HCT116 (cell line): ENCODE measurements at regions not wholly inside any gene's neighbourhood (a gene's known extent, or its start where the extent isn't known, plus 50 kb on each side); places are given as distances from the start of the nearest gene placed in this dataset.

Experiments used
- ATAC-seq: fragments of 200-7000 bp; cut with Tn5 transposase; 2 replicates; pipeline ENCODE4 v1.9.1; 2020; ENCODE audit warnings: mild to moderate bottlenecking, moderate library complexity
- BruUV-seq: library from RNA; stranded (reverse); fragments of 400-500 nt; replicated peaks from 2 replicates; lab custom pipeline; 2021; lab: Mats Ljungman, UMichigan
- CTCF ChIA-PET: fragments of 300-600 bp; sonication (Branson Sonifier 250); formaldehyde crosslinking; loops from one replicate; lab custom pipeline; 2021; ENCODE audit warnings: antibody characterized with exemption; lab: Charles Lee
- POLR2A ChIA-PET: fragments of 300-600, 350-600 bp; sonication (Branson Sonifier 250); formaldehyde crosslinking; loops from one replicate; lab custom pipeline; 2021; ENCODE audit warnings: antibody characterized with exemption; lab: Charles Lee
- RAD21 ChIA-PET, 2 experiments: fragments of 300-600 bp; sonication (Branson Sonifier 250); formaldehyde crosslinking; loops; one replicate each; lab custom pipeline; 2023; ENCODE audit warnings: low total read pairs in 2 of 2; ENCODE audit not compliant: uncharacterized antibody in 2 of 2, unreplicated experiment in 2 of 2, low non-redundant PET in 1 of 2; lab: Charles Lee
- DNase-seq: peaks from one replicate; pipeline ENCODE4 v3.0.0-alpha.2; 2010; ENCODE audit warnings: low read depth, low spot score
- H2AFZ ChIP-seq: fragments of 200-600 bp; shearing (Covaris generic), sonication (generic); 2 replicates; pipeline ENCODE4 v1.6.1; 2017; ENCODE audit warnings: low read depth, mixed run types, mixed read lengths, antibody characterized with exemption, low read length; ENCODE audit not compliant: poor library complexity, severe bottlenecking
- H3K27ac ChIP-seq: 2 replicates; pipeline ENCODE4 v1.5.1; 2012; ENCODE audit warnings: low read depth, low read length
- H3K27me3 ChIP-seq: fragments of 200-600 bp; sonication (generic); 2 replicates; pipeline ENCODE4 v1.6.1; 2016; ENCODE audit warnings: mixed run types, low read length, mixed read lengths; ENCODE audit not compliant: insufficient read depth
- H3K36me3 ChIP-seq, 2 experiments: fragments of 200-500 bp in 1 of 2; fragments of 200-600 bp in 1 of 2; sonication (Bioruptor generic) in 1 of 2; sonication (generic) in 1 of 2; 2 replicates each; pipeline versions ENCODE4 v1.5.1 to v1.6.1; 2014 to 2016; ENCODE audit warnings: low read length in 2 of 2, inconsistent platforms in 1 of 2, mixed read lengths in 1 of 2, mixed run types in 1 of 2; ENCODE audit not compliant: insufficient read depth in 2 of 2, control insufficient read depth in 1 of 2
- H3K4me1 ChIP-seq, 2 experiments: fragments of 200-600 bp in 1 of 2; sonication (generic) in 1 of 2; 2 replicates each; pipeline versions ENCODE4 v1.5.1 to v1.6.1; 2012 to 2017; ENCODE audit warnings: low read length in 2 of 2, inconsistent platforms in 1 of 2, mild to moderate bottlenecking in 1 of 2, mixed read lengths in 1 of 2, mixed run types in 1 of 2, moderate library complexity in 1 of 2; ENCODE audit not compliant: insufficient read depth in 2 of 2, control insufficient read depth in 1 of 2
- H3K4me2 ChIP-seq: fragments of 200-600 bp; sonication (generic); 2 replicates; pipeline ENCODE4 v1.6.1; 2017; ENCODE audit warnings: mixed run types, low read length, mixed read lengths
- H3K4me3 ChIP-seq, 2 experiments: fragments of 200-600 bp in 1 of 2; sonication (generic) in 1 of 2; replicated peaks in 1 of 2; 2 replicates each; pipeline ENCODE4 v1.5.1; 2011 to 2016; ENCODE audit warnings: low read length in 2 of 2, control low read depth in 1 of 2, low read depth in 1 of 2, mild to moderate bottlenecking in 1 of 2, mixed read lengths in 1 of 2, mixed run types in 1 of 2
- H3K79me2 ChIP-seq: fragments of 200-600 bp; sonication (generic); 2 replicates; pipeline ENCODE4 v1.6.1; 2017; ENCODE audit warnings: mild to moderate bottlenecking, mixed run types, low read length, moderate library complexity, mixed read lengths; ENCODE audit not compliant: insufficient read depth
- H3K9ac ChIP-seq: fragments of 200-600 bp; sonication (generic); 2 replicates; pipeline ENCODE4 v1.6.1; 2016; ENCODE audit warnings: low read length, mixed read lengths
- H3K9me2 ChIP-seq: fragments of 200-600 bp; sonication (generic), shearing (Covaris generic); 2 replicates; pipeline ENCODE4 v1.6.1; 2017; ENCODE audit warnings: mixed run types, mild to moderate bottlenecking, moderate library complexity; ENCODE audit not compliant: insufficient read depth
- H3K9me3 ChIP-seq, 2 experiments: fragments of 200-500 bp in 1 of 2; fragments of 200-600 bp in 1 of 2; sonication (Bioruptor generic) in 1 of 2; sonication (generic) in 1 of 2; 2 replicates each; pipeline ENCODE4 v1.6.1; 2014 to 2017; ENCODE audit warnings: low read length in 2 of 2, mixed read lengths in 2 of 2, inconsistent platforms in 1 of 2, low read depth in 1 of 2, mild to moderate bottlenecking in 1 of 2, mixed run types in 1 of 2, moderate library complexity in 1 of 2; ENCODE audit not compliant: control insufficient read depth in 1 of 2, insufficient read depth in 1 of 2
- H4K20me1 ChIP-seq: fragments of 200-600 bp; sonication (generic), shearing (Covaris generic); 2 replicates; pipeline ENCODE4 v1.6.1; 2017; ENCODE audit warnings: mixed run types, mild to moderate bottlenecking, moderate library complexity; ENCODE audit not compliant: insufficient read depth
- CEBPB ChIP-seq: IDR thresholded peaks from 2 replicates; pipeline ENCODE4 v1.6.1; 2012; ENCODE audit warnings: low read depth
- CTCF ChIP-seq, 3 experiments: fragments of 200-600 bp in 1 of 3; sonication (generic) in 1 of 3; IDR thresholded peaks in 2 of 3; conservative IDR thresholded peaks in 1 of 3; 2 replicates each; pipeline ENCODE4 v1.5.1; 2012 to 2017; ENCODE audit warnings: low read depth in 2 of 3, low read length in 2 of 3, antibody characterized with exemption in 1 of 3, borderline replicate concordance in 1 of 3, control low read depth in 1 of 3, mild to moderate bottlenecking in 1 of 3, mixed read lengths in 1 of 3, mixed run types in 1 of 3, moderate library complexity in 1 of 3; ENCODE audit not compliant: insufficient read depth in 1 of 3
- EGR1 ChIP-seq: IDR thresholded peaks from 2 replicates; pipeline ENCODE4 v1.6.1; 2012; ENCODE audit warnings: low read depth
- ELF1 ChIP-seq: IDR thresholded peaks from 2 replicates; pipeline ENCODE4 v1.6.1; 2012; ENCODE audit warnings: low read depth, borderline replicate concordance
- EZH2 ChIP-seq: fragments of 200-600 bp; sonication (generic); IDR thresholded peaks from 2 replicates; pipeline ENCODE4 v1.6.1; 2017; ENCODE audit warnings: antibody characterized with exemption, mixed run types
- EZH2phosphoT487 ChIP-seq: fragments of 200-600 bp; IDR thresholded peaks from 2 replicates; pipeline ENCODE4 v1.6.1; 2018; ENCODE audit warnings: antibody characterized with exemption, borderline replicate concordance
- FOSL1 ChIP-seq: IDR thresholded peaks from 2 replicates; pipeline ENCODE4 v1.6.1; 2012; ENCODE audit warnings: low read depth
- JUND ChIP-seq: IDR thresholded peaks from 2 replicates; pipeline ENCODE4 v1.6.1; 2012
- MAX ChIP-seq: IDR thresholded peaks from 2 replicates; pipeline ENCODE4 v1.6.1; 2012
- POLR2A ChIP-seq: IDR thresholded peaks from 2 replicates; pipeline ENCODE4 v1.7.0; 2011; ENCODE audit warnings: borderline replicate concordance; ENCODE audit not compliant: insufficient read depth, insufficient read length; ENCODE audit errors: extremely low read depth
- RAD21 ChIP-seq: IDR thresholded peaks from 2 replicates; pipeline ENCODE4 v1.6.1; 2012; ENCODE audit warnings: low read depth, mild to moderate bottlenecking
- SIN3A ChIP-seq: IDR thresholded peaks from 2 replicates; pipeline ENCODE4 v1.6.1; 2012; ENCODE audit warnings: low read depth
- SP1 ChIP-seq: IDR thresholded peaks from 2 replicates; pipeline ENCODE4 v1.6.1; 2012; ENCODE audit warnings: low read depth
- SRF ChIP-seq: IDR thresholded peaks from 2 replicates; pipeline ENCODE4 v1.6.1; 2012; ENCODE audit warnings: low read depth
- YY1 ChIP-seq: IDR thresholded peaks from 2 replicates; pipeline ENCODE4 v1.6.1; 2011; ENCODE audit warnings: low read length, low read depth, moderate library complexity, mild to moderate bottlenecking; ENCODE audit not compliant: insufficient replicate concordance; ENCODE audit errors: extremely low read depth
- ZBTB33 ChIP-seq: IDR thresholded peaks from 2 replicates; pipeline ENCODE4 v1.6.1; 2011; ENCODE audit warnings: mild to moderate bottlenecking, low read length, moderate library complexity; ENCODE audit not compliant: insufficient replicate concordance; ENCODE audit errors: extremely low read depth
- intact Hi-C: fragments of 100-400 bp; cut with micrococcal nuclease; formaldehyde crosslinking; loops from 2 replicates; pipeline ENCODE4 v1.10.0; 2022
- TF ChIP-seq, protein P1 (sequence below): IDR thresholded peaks from 2 replicates; pipeline ENCODE4 v1.6.1; 2012

- no TSS peak for BruUV-seq
- Histone ChIP-seq H3K4me3 (no peak overlapping the region), H3K27me3 (peaks cover 26% of the 10 kb centered on the region), H2AFZ (no peak overlapping the region), H3K27ac (no peak overlapping the region), H3K79me2 (no peaks in the 10 kb centered on the region), H3K36me3 (no peaks in the 10 kb centered on the region)
- DNase-seq, result no peak
- CTCF ChIA-PET, result no interaction called here
- TF ChIP-seq SRF, result no peak
- TF ChIP-seq YY1, result no peak
- no peak for TF ChIP-seq EGR1
- TF ChIP-seq ELF1, result no peak
- TF ChIP-seq MAX, result no peak
- TF ChIP-seq, protein P1, sequence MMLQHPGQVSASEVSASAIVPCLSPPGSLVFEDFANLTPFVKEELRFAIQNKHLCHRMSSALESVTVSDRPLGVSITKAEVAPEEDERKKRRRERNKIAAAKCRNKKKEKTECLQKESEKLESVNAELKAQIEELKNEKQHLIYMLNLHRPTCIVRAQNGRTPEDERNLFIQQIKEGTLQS, result no peak
- TF ChIP-seq, all 23 proteins: peak for 0
- Histone ChIP-seq H3K9me3 (no peaks in the 10 kb centered on the region), H4K20me1 (no peaks in the 10 kb centered on the region), H3K9me2 (no peaks in the 10 kb centered on the region), H3K4me2 (no peak overlapping the region), H3K9ac (no peak overlapping the region), H3K4me1 (no peaks in the 10 kb centered on the region)
- intact Hi-C loops, result no loop called here
- no peak for ATAC-seq
- POLR2A ChIA-PET, result no interaction called here
- RAD21 ChIA-PET, result no interaction called here
Observed at GRCh38 chr10:85224366-85224940, 896.1 kb downstream of the CCSER2 start.

- DNase-seq, result no peak
- Histone ChIP-seq H3K36me3 (no peaks in the 10 kb centered on the region), H3K4me1 (no peaks in the 10 kb centered on the region), H2AFZ (no peak overlapping the region), H3K9me2 (no peaks in the 10 kb centered on the region), H3K27ac (no peak overlapping the region), H3K79me2 (no peaks in the 10 kb centered on the region), H3K4me2 (no peak overlapping the region), H3K4me3 (no peak overlapping the region), H3K27me3 (peaks cover 26% of the 10 kb centered on the region), H3K9me3 (no peaks in the 10 kb centered on the region), H3K9ac (no peak overlapping the region), H4K20me1 (no peaks in the 10 kb centered on the region)
- POLR2A ChIA-PET, result no interaction called here
- RAD21 ChIA-PET, result no interaction called here
- intact Hi-C loops, result no loop called here
- CTCF ChIA-PET, result no interaction called here
- BruUV-seq, result no TSS peak
- ATAC-seq, result no peak
- no peak for TF ChIP-seq FOSL1
- TF ChIP-seq SP1, result no peak
- no peak for TF ChIP-seq SRF
- no peak for TF ChIP-seq CTCF (IDR thresholded peaks at IDR 0.05 in 2 of 3, conservative IDR thresholded peaks at IDR 0.05 in 1 of 3; ENCODE audit: borderline replicate concordance in 1 of 3, insufficient read depth in 1 of 3, low read depth in 2 of 3, low read length in 2 of 3)
- no peak for TF ChIP-seq ZBTB33
- no peak for TF ChIP-seq YY1
- TF ChIP-seq SIN3A, result no peak
- TF ChIP-seq CEBPB, result no peak
- TF ChIP-seq EZH2, result no peak
- no peak for TF ChIP-seq EZH2phosphoT487
- no peak for TF ChIP-seq JUND
- TF ChIP-seq POLR2A, result no peak
- no peak for TF ChIP-seq ELF1
- TF ChIP-seq EGR1, result no peak
- TF ChIP-seq, protein P1, result no peak
- no peak for TF ChIP-seq RAD21
Observed at GRCh38 chr10:85225311-85225710, 896.9 kb downstream of the CCSER2 start.
